ENCODE measurements at regions not wholly inside any gene's neighbourhood (a gene's known extent, or its start where the extent isn't known, plus 50 kb on each side); places are given as distances from the start of the nearest gene placed in this dataset.
"Not testable (repeated sequence)": the region's sequence is repeated elsewhere in the genome, so short reads cannot be mapped to it uniquely, and the experiment has no call there.

GRCh38 chr9:135173066-135173465 lies 85.6 kb downstream of the OLFM1 start:
- FAIRE-seq (no peak), DNase-seq (ENCODE audit: insufficient read length, low spot score) (no peak)

GRCh38 chr9:135174248-135174647 lies 86.8 kb downstream of the OLFM1 start:
- FAIRE-seq (no peak), DNase-seq (ENCODE audit: insufficient read length, low spot score) (no peak)

- no peak for FAIRE-seq
These were observed 87.5 kb downstream of the OLFM1 start for GRCh38 chr9:135174981-135175380.

GRCh38 chr9:135176284-135176683 lies 88.8 kb downstream of the OLFM1 start:
- no peak for DNase-seq (ENCODE audit: insufficient read length, low spot score)
- FAIRE-seq = no peak

More at GRCh38 chr9:135174981-135175380, 87.5 kb downstream of the OLFM1 start:
- no peak for DNase-seq (ENCODE audit: insufficient read length, low spot score)

- DNase-seq (ENCODE audit: insufficient read length, low spot score); FAIRE-seq: not testable (repeated sequence)
These were observed 90.1 kb downstream of the OLFM1 start for GRCh38 chr9:135177562-135177961.

- DNase-seq (ENCODE audit: insufficient read length, low spot score) (no peak), FAIRE-seq (no peak)
These were observed 91.0 kb downstream of the OLFM1 start for GRCh38 chr9:135178498-135178897.

- no peak for FAIRE-seq
These were observed 91.6 kb downstream of the OLFM1 start for GRCh38 chr9:135179041-135179440.

GRCh38 chr9:135179976-135180375 lies 92.5 kb downstream of the OLFM1 start:
- no peak for FAIRE-seq

More at GRCh38 chr9:135179041-135179440, 91.6 kb downstream of the OLFM1 start:
- no peak for DNase-seq (ENCODE audit: insufficient read length, low spot score)

GRCh38 chr9:135180586-135180985 lies 93.1 kb downstream of the OLFM1 start:
- DNase-seq (ENCODE audit: insufficient read length, low spot score) (no peak), FAIRE-seq (no peak)

More at GRCh38 chr9:135179976-135180375, 92.5 kb downstream of the OLFM1 start:
- DNase-seq (ENCODE audit: insufficient read length, low spot score) = no peak

GRCh38 chr9:135181336-135181735 lies 93.9 kb downstream of the OLFM1 start:
- DNase-seq (ENCODE audit: insufficient read length, low spot score) (no peak), FAIRE-seq (no peak)

- not testable (repeated sequence) for FAIRE-seq; DNase-seq (ENCODE audit: insufficient read length, low spot score)
These were observed 94.4 kb downstream of the OLFM1 start for GRCh38 chr9:135181841-135182240.

- FAIRE-seq (no peak), DNase-seq (ENCODE audit: insufficient read length, low spot score) (no peak)
These were observed 95.6 kb downstream of the OLFM1 start for GRCh38 chr9:135183069-135183468.

GRCh38 chr9:135183528-135184180 lies 96.2 kb downstream of the OLFM1 start:
- DNase-seq (ENCODE audit: insufficient read length, low spot score) (no peak), FAIRE-seq (no peak)

- no peak for FAIRE-seq
- DNase-seq (ENCODE audit: insufficient read length, low spot score) = no peak
These were observed 96.9 kb downstream of the OLFM1 start for GRCh38 chr9:135184181-135185053.

GRCh38 chr9:135185060-135185459 lies 97.6 kb downstream of the OLFM1 start:
- no peak for DNase-seq (ENCODE audit: insufficient read length, low spot score)
- no peak for FAIRE-seq

GRCh38 chr9:135186248-135187164 lies 99.0 kb downstream of the OLFM1 start:
- no peak for DNase-seq (ENCODE audit: insufficient read length, low spot score)
- FAIRE-seq = no peak

- DNase-seq (ENCODE audit: insufficient read length, low spot score) (no peak), FAIRE-seq (no peak)
These were observed 99.9 kb downstream of the OLFM1 start for GRCh38 chr9:135187365-135187764.

GRCh38 chr9:135188681-135189151 lies 101.2 kb downstream of the OLFM1 start:
- no peak for DNase-seq (ENCODE audit: insufficient read length, low spot score)

GRCh38 chr9:135189497-135189896 lies 102.0 kb downstream of the OLFM1 start:
- DNase-seq (ENCODE audit: insufficient read length, low spot score) = no peak
- FAIRE-seq = no peak

More at GRCh38 chr9:135188681-135189151, 101.2 kb downstream of the OLFM1 start:
- FAIRE-seq = no peak

- FAIRE-seq = no peak
- no peak for DNase-seq (ENCODE audit: insufficient read length, low spot score)
These were observed 103.5 kb downstream of the OLFM1 start for GRCh38 chr9:135190789-135191577.
